ENCODE measurements at regions not wholly inside any gene's neighbourhood (a gene's known extent, or its start where the extent isn't known, plus 50 kb on each side); places are given as distances from the start of the nearest gene placed in this dataset.

GRCh38 chr6:91683240-91683639, 1096.4 kb upstream of the MAP3K7 start:
- ChIA-PET POLR2A (no interaction called here), CTCF (no interaction called here)
- Mint-ChIP-seq H3K9me3 (no peaks in the 10 kb centered on the region), H3K27me3 (no peaks in the 10 kb centered on the region), H3K27ac (no peak overlapping the region), H3K4me3 (no peak overlapping the region), H3K4me1 (no peaks in the 10 kb centered on the region), H3K36me3 (ENCODE audit: low read depth) (no peaks in the 10 kb centered on the region)
- DNase-seq = no peak

DNA sequence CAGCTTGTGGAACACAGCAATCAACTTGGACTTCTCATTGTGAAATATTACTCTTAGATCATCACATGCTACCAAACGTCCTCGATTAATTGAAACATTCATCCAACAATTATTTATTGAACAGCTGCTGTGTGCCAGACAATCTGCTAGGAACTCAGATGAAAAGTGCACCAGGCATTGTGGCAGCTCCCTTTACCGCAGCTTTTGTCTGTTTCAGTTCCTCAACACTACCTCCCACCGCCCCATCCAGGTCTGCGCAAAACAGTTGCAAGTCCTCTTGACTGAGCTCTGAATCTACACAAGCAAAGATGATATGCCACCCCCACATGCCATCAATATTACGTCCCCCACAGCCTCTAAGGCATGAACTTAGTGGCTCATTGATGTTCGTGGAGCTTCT, 1094.4 kb upstream of the MAP3K7 start:
- no peaks in the 10 kb centered on the region for H3K4me1 Mint-ChIP-seq
- no peak for DNase-seq

GRCh38 chr6:91678679-91679446, 1092.0 kb upstream of the MAP3K7 start:
- POLR2A ChIA-PET = no interaction called here
- no peaks in the 10 kb centered on the region for H3K36me3 Mint-ChIP-seq (ENCODE audit: low read depth)
- no peaks in the 10 kb centered on the region for H3K9me3 Mint-ChIP-seq
- no peaks in the 10 kb centered on the region for H3K27me3 Mint-ChIP-seq
- no peak overlapping the region for H3K4me3 Mint-ChIP-seq
- H3K27ac Mint-ChIP-seq = no peak overlapping the region
- CTCF ChIA-PET = no interaction called here
- H3K4me1 Mint-ChIP-seq = no peaks in the 10 kb centered on the region
- DNase-seq = no peak

More for the DNA sequence above, 1094.4 kb upstream of the MAP3K7 start:
- POLR2A ChIA-PET = no interaction called here
- H3K27me3 Mint-ChIP-seq = no peaks in the 10 kb centered on the region
- CTCF ChIA-PET = no interaction called here
- no peak overlapping the region for H3K27ac Mint-ChIP-seq
- H3K4me3 Mint-ChIP-seq = no peak overlapping the region
- H3K9me3 Mint-ChIP-seq = no peaks in the 10 kb centered on the region
- H3K36me3 Mint-ChIP-seq (ENCODE audit: low read depth) = no peaks in the 10 kb centered on the region

- Mint-ChIP-seq H3K27me3 (no peaks in the 10 kb centered on the region), H3K36me3 (ENCODE audit: low read depth) (no peaks in the 10 kb centered on the region), H3K27ac (no peak overlapping the region), H3K9me3 (no peaks in the 10 kb centered on the region), H3K4me3 (no peak overlapping the region), H3K4me1 (no peaks in the 10 kb centered on the region)
- ChIA-PET POLR2A (no interaction called here), CTCF (no interaction called here)
- DNase-seq = no peak
These were observed 1085.3 kb upstream of the MAP3K7 start for GRCh38 chr6:91672201-91672600.

DNA sequence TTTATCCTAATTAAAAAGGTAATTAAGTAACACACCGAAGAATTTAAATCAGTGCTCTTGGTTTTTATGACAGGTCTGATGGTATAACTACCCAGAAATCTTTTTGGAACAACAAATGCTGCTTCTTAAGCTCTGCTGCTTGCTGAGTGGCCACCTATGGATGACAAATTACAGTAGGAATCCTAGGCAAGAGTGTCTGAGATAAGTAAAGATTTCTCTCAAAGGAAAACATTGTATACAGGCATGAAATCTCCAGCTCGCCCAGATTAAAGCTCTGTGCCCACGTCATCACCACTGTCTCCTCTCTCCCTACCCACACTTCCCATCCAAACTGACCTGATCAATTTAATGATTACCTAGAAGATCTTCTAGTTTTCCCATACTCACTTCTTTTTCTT, 1083.0 kb upstream of the MAP3K7 start:
- ChIA-PET CTCF (no interaction called here), POLR2A (no interaction called here)
- Mint-ChIP-seq H3K36me3 (ENCODE audit: low read depth) (no peaks in the 10 kb centered on the region), H3K4me3 (no peak overlapping the region), H3K4me1 (no peaks in the 10 kb centered on the region), H3K27ac (no peak overlapping the region), H3K9me3 (no peaks in the 10 kb centered on the region), H3K27me3 (no peaks in the 10 kb centered on the region)
- DNase-seq = no peak

DNA sequence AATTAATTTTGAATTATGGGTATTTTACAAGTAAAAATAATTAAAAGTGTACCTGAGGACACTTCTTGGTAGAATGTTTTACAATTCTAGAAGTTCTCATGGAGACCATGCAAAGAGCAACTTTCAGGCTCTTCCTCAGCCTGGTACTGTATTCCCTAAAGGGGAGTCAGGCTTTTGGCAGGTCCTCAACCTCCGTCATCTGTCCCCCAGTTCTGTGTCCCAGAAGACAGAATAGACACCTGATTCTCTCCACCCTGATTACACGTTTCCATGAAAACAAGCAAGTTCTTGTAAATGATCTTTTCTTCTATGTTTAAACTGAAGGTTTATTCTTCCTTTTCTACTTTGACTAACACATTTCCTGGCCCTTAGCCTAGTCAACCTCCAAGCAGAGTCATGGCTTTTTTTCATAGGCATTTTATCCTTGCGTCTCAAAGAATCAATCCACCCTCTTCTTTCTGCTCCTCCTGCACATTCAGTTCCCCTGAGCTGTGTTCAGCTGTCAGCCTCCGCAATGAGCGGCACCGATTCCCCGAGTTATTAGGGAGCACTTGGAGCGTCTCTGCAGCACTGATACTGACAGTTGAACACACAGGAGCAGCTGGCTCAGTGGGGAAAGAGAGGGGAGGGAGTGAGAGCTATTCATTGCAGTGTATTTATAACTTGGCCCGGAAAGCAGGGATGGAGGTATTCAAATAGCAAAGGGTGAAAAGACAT, 1082.4 kb upstream of the MAP3K7 start:
- no peaks in the 10 kb centered on the region for H3K36me3 Mint-ChIP-seq (ENCODE audit: low read depth)
- H3K4me3 Mint-ChIP-seq = no peak overlapping the region
- no peaks in the 10 kb centered on the region for H3K4me1 Mint-ChIP-seq
- H3K27ac Mint-ChIP-seq = no peak overlapping the region
- CTCF ChIA-PET = no interaction called here
- POLR2A ChIA-PET = no interaction called here
- no peaks in the 10 kb centered on the region for H3K27me3 Mint-ChIP-seq
- no peak for DNase-seq
- H3K9me3 Mint-ChIP-seq = peaks cover 5% of the 10 kb centered on the region

GRCh38 chr6:91667596-91667995, 1080.7 kb upstream of the MAP3K7 start:
- H3K27ac Mint-ChIP-seq = no peak overlapping the region
- no peak overlapping the region for H3K4me3 Mint-ChIP-seq
- ChIA-PET CTCF (no interaction called here), POLR2A (no interaction called here)
- peaks cover 5% of the 10 kb centered on the region for H3K9me3 Mint-ChIP-seq
- no peaks in the 10 kb centered on the region for H3K4me1 Mint-ChIP-seq
- H3K27me3 Mint-ChIP-seq = no peaks in the 10 kb centered on the region
- no peak for DNase-seq
- H3K36me3 Mint-ChIP-seq (ENCODE audit: low read depth) = no peaks in the 10 kb centered on the region

DNA sequence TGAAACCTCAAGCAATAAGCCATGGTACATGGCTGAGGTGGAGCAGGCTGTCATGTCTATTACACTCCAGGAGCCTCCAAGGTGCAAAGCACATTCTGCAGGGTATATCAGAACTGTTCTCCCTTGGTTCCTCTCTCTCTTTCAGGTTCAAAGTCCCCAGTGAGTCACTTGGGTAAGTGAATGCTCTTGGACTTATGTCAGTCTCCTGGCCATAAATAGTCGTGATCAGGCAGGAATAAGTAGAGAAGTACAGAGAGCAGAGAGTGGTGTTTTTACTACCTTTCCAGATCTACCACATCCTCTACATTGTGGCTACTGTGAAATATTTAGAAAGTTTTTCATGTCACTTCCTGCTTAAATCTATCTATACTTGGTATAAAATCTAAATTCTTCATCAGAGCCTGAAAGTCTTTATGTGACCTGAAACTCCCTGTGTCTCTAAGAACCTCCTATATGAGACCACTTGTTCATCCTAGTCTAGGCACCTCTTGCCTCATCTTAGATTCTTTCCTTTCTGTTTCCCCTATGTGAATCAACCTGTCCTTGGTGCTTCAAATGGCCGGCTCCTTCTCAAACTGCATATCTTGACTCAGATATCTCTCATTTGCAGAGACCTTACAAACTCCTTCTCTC, 1077.6 kb upstream of the MAP3K7 start:
- no peak for DNase-seq
- Mint-ChIP-seq H3K4me3 (no peak overlapping the region), H3K27me3 (no peaks in the 10 kb centered on the region), H3K27ac (no peak overlapping the region), H3K4me1 (no peaks in the 10 kb centered on the region), H3K36me3 (ENCODE audit: low read depth) (no peaks in the 10 kb centered on the region), H3K9me3 (peaks cover 5% of the 10 kb centered on the region)
- CTCF ChIA-PET = no interaction called here
- POLR2A ChIA-PET = no interaction called here

GRCh38 chr6:91660893-91661292, 1074.0 kb upstream of the MAP3K7 start:
- Mint-ChIP-seq H3K4me1 (no peaks in the 10 kb centered on the region), H3K27me3 (no peaks in the 10 kb centered on the region), H3K27ac (no peak overlapping the region), H3K36me3 (ENCODE audit: low read depth) (no peaks in the 10 kb centered on the region), H3K4me3 (no peak overlapping the region), H3K9me3 (peaks cover 5% of the 10 kb centered on the region)
- ChIA-PET CTCF (no interaction called here), POLR2A (no interaction called here)
- no peak for DNase-seq

- peaks cover 5% of the 10 kb centered on the region for H3K9me3 Mint-ChIP-seq
- POLR2A ChIA-PET = no interaction called here
These were observed 1073.0 kb upstream of the MAP3K7 start for GRCh38 chr6:91659891-91660290.

DNA sequence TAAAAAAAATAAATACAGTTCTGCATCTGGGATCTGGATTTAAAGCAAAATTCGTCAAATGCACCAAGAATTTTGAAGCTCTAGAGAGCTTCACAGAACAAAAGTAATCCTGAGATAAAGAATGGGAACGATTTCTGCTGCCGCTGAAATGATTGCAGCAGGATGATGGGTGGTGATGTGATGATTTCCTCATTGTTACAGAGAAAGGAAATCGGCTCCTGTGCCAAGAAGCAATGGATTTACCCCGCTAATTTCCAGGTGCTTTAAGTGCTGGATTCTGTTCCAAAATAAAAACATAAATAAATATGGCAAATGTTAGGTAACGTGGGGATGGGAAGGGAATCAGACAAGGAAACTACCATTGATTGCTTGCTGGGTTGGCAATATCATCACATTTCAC, 1067.9 kb upstream of the MAP3K7 start:
- peaks cover 5% of the 10 kb centered on the region for H3K9me3 Mint-ChIP-seq
- CTCF ChIA-PET = no interaction called here
- POLR2A ChIA-PET = no interaction called here
- H3K36me3 Mint-ChIP-seq (ENCODE audit: low read depth) = no peaks in the 10 kb centered on the region
- no peak overlapping the region for H3K4me3 Mint-ChIP-seq
- H3K27me3 Mint-ChIP-seq = no peaks in the 10 kb centered on the region
- H3K27ac Mint-ChIP-seq = no peak overlapping the region
- no peak for DNase-seq
- no peaks in the 10 kb centered on the region for H3K4me1 Mint-ChIP-seq

More at GRCh38 chr6:91659891-91660290, 1073.0 kb upstream of the MAP3K7 start:
- H3K27ac Mint-ChIP-seq = no peak overlapping the region
- no peak for DNase-seq
- no peaks in the 10 kb centered on the region for H3K4me1 Mint-ChIP-seq
- no peak overlapping the region for H3K4me3 Mint-ChIP-seq
- H3K27me3 Mint-ChIP-seq = no peaks in the 10 kb centered on the region
- H3K36me3 Mint-ChIP-seq (ENCODE audit: low read depth) = no peaks in the 10 kb centered on the region
- CTCF ChIA-PET = no interaction called here

DNA sequence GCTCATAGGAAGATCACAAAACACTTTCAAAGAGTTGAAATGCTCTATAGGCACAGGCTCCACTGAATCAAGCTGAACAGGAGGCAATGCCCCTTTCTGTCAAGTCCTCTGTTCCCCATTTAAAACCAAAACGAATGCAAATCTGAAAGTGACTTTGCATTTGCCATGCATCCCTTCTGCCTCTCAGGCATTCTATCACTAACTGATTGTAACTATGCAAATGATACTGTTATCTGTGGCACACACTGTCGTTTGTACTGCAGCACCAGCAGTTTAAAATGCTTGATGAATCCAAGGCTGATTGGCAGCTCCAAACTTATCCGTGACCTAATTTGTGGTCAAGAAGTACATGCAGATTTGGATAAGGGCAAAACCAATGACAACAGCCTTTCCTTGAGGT, 1067.5 kb upstream of the MAP3K7 start:
- H3K4me3 Mint-ChIP-seq = no peak overlapping the region
- no peaks in the 10 kb centered on the region for H3K4me1 Mint-ChIP-seq
- no peaks in the 10 kb centered on the region for H3K36me3 Mint-ChIP-seq (ENCODE audit: low read depth)
- CTCF ChIA-PET = no interaction called here
- H3K27me3 Mint-ChIP-seq = no peaks in the 10 kb centered on the region
- no peak for DNase-seq
- H3K27ac Mint-ChIP-seq = no peak overlapping the region
- peaks cover 5% of the 10 kb centered on the region for H3K9me3 Mint-ChIP-seq
- POLR2A ChIA-PET = no interaction called here

GRCh38 chr6:91653895-91654294, 1067.0 kb upstream of the MAP3K7 start:
- Mint-ChIP-seq H3K36me3 (ENCODE audit: low read depth) (no peaks in the 10 kb centered on the region), H3K4me3 (no peak overlapping the region), H3K27me3 (no peaks in the 10 kb centered on the region), H3K4me1 (no peaks in the 10 kb centered on the region), H3K27ac (no peak overlapping the region), H3K9me3 (peaks cover 5% of the 10 kb centered on the region)
- ChIA-PET POLR2A (no interaction called here), CTCF (no interaction called here)
- DNase-seq = no peak
